NCI-H2171 (cell line): ENCODE measurements at regions not wholly inside any gene's neighbourhood (a gene's known extent, or its start where the extent isn't known, plus 50 kb on each side); places are given as distances from the start of the nearest gene placed in this dataset.
"Not testable (repeated sequence)": the region's sequence is repeated elsewhere in the genome, so short reads cannot be mapped to it uniquely, and the experiment has no call there.

Source experiments
- DNase-seq: peaks from one replicate; lab custom pipeline; 2025; lab: John Stamatoyannopoulos, UW

DNA sequence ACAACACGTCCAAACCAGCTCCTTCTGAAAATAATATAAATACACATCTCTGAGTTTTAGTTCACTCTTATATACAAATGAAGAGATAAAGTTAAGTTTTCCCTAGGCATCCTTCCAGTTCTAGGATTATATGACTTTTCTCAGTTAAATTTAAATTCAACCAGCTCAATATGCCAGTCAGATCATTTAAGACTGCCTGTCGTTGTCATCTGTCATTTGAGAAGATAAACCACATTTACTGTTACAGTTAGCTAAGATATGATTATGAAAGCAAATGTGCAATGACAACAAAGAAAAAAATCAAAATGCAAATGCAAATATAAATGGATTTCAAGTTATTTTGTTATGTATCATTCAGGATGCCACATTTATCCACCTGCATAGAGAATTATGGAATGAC, 671.7 kb upstream of the GOT2 start:
- DNase-seq, result no peak

DNA sequence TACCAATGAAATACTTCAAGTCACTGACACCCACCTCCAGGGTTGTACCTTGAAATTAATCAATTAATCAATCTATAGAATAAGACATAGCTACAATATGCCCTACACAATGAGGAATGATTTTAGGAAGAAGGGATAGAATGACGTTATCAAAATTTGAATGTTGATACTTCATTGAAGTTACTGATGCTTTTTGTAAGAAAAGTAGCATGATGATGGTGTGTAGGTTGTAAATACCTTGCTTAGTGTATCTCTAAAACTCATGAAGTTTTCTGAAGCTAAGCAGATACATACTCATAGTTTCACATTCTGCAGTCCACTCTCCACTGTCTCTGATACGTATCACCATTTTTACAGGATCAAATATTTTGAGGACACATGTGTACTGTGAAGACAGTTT, 670.4 kb upstream of the GOT2 start:
- no peak for DNase-seq

- no peak for DNase-seq
Measured at GRCh38 chr16:59400830-59401229, 666.7 kb upstream of the GOT2 start.

- DNase-seq, result no peak
Measured at GRCh38 chr16:59397638-59398037, 663.5 kb upstream of the GOT2 start.

- no peak for DNase-seq
Measured at GRCh38 chr16:59394526-59394925, 660.4 kb upstream of the GOT2 start.

DNA sequence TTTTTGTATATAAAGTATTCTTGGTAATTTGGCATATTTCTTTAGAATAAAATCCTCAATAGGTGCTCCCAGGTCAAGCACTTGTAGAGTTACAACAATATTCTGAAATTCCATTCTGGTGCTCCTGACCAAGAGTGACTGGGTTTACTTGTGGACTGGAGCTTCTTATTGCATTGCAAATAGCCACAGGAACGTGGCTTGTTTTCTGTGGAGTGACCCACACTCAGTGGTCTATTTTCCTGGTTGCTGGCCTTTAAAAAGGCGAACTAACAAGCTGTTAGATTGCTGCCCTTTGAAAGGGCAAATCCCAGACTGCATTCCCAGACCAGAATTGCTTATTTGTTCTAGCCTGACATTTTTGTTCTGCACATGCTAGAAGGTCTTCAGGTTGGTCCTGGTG, 658.8 kb upstream of the GOT2 start:
- no peak for DNase-seq

DNA sequence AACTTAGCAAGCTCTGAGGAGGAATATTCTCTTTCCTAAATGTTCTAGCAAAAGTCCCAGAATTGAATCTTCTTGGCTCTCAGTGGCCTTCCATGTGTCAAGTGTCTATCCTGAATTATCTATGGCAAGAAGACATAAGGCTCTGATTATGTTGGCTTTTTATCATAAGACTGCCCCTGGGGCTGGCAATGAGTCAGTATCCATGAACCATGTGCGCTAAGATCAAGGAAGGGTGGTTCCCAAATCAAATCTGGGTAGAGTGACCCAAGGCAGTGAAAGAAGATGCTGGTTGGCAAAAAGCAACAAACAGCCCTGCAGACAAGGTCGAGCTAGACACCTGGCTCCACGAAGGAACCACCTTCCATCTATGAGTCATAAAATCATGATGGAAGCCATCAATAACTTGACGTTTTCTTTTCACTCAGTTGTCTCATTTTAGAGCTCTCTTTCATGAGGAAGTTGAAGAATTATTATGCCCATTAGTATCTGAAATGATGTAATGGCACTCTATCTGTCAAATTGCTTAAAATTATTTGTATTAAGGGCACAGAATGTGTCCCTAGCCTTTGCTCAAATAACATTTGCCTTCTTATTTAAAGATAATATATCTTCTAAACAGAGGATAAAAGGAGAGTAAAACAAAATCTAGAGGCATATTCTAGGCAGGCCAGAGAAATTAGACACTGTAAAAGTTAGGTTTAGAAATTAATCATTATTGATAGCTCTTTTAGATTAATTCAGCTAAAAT, 657.7 kb upstream of the GOT2 start:
- DNase-seq, result no peak

- no peak for DNase-seq
Measured at GRCh38 chr16:59385959-59386358, 651.8 kb upstream of the GOT2 start.

DNA sequence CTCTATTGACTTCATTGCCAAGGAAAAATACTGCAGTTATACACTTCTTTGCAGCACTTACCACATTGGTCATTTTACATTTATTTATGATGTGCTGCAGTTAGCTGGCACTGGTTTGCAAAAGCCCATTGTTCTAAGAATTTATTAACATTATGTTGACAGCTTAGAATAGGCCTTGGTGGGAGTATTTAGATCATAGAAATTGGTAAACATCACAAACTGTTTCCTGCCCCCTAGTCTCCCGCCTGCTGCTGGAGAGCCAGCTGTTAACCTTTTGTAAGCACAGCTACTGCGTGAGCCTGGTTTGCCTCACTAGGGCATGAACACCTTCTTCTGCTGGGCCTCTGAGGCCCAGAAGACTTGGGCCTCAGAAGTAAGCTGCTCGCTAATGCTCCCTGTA, 651.4 kb upstream of the GOT2 start:
- DNase-seq, result no peak

DNA sequence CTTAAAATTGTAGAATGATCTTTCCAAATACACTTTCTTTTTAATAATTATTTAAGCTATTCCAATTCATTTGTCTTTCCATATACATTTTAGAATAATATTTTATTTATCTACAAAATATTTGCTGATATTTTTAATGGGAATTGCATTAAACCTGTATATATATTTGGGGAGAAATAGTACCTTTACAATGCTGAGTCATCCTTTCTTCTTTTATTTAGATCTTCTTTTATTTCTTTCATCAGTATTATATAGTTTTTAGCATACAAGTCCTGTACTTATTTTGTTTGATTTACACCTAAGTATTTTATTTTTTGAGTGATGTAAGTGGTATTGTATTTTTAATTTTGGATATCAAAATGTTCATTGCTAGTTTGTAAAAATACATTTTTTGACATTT, 639.5 kb upstream of the GOT2 start:
- DNase-seq, result no peak

DNA sequence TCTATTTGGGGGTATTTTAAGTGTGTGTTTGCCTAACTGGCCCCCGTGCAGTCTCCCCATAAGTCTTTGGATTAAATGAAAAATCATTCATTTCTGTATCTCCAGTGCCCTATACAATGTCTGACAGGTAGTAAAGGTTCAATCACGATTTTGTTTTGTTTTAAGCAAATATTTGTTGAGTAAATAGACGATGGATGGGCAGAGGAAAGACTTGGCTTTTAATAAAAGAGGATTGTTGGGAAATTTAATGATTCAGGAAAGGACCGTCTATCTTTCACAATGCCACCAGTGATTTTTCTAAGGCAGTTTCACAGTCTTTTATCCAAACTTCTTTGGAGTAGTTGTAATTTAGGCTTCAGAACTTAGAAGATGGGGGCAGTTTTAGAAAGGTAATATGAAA, 636.6 kb upstream of the GOT2 start:
- no peak for DNase-seq

GRCh38 chr16:59369523-59369922, 635.4 kb upstream of the GOT2 start:
- DNase-seq, result no peak

GRCh38 chr16:59368586-59368985, 634.5 kb upstream of the GOT2 start:
- DNase-seq, result no peak

GRCh38 chr16:59356709-59357108, 622.6 kb upstream of the GOT2 start:
- DNase-seq, result no peak

GRCh38 chr16:59356144-59356543, 622.0 kb upstream of the GOT2 start:
- no peak for DNase-seq

DNA sequence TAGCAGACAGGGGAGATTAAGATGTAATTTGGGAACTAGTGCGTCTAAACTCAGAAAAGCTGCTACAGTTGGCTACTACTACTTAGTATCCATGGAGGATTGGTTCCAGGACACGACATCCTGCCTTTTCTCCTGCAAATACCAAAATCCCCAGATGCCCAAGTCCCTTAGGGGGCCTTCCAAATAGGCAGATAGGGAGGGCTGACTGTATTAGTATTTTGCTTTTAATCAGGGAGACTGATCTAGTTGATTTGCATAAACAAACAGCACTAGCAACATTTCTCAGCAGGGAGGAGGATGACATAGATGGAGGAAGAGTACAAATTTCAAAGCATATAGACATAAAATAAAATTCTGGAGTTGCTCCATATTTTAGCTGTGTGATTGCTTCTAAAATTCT, 621.6 kb upstream of the GOT2 start:
- no peak for DNase-seq

GRCh38 chr16:59351305-59351903, 617.3 kb upstream of the GOT2 start:
- no peak for DNase-seq

- DNase-seq, result no peak
Measured at GRCh38 chr16:59350670-59351069, 616.6 kb upstream of the GOT2 start.

DNA sequence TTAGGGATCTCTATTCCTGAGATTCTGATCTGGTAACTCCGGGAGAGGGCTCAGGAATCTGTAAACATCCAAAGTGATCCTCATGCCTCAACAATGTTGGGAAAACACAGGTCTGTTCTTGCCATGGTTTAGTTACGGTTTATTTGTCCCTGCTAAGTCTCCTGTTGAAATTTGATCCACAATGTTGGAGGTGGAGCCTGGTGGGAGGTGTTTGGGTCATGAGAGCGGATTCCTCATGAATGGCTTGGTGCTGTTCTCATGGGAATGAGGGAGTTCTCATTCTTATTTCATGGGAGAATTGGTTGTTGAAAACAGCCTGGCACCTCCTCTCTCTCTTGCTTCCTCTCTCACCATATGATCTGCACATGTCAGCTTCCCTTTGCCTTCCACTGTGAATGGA, 608.6 kb upstream of the GOT2 start:
- no peak for DNase-seq

GRCh38 chr16:59341368-59341767, 607.3 kb upstream of the GOT2 start:
- no peak for DNase-seq

GRCh38 chr16:59339871-59340270, 605.8 kb upstream of the GOT2 start:
- no peak for DNase-seq

GRCh38 chr16:59336136-59336695, 602.1 kb upstream of the GOT2 start:
- DNase-seq, result no peak

DNA sequence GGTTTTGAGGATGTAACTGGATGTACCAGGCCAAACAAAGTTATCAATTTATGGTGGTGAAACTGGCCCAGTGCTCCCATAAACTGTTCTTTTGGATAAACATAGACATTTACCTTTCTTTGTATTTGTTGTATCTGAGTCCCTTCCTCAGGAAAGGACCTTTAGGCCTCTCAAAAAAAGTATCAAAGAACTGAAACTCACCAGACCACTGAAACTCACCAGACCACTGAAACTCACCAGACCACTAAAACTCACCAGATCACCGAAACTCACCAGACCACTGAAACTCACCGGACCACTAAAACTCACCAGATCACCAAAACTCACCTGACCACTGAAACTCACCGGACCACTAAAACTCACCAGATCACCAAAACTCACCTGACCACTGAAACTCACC, 597.6 kb upstream of the GOT2 start:
- not testable (repeated sequence) for DNase-seq
